GF-D8 (cell line): ENCODE measurements at regions not wholly inside any gene's neighbourhood (a gene's known extent, or its start where the extent isn't known, plus 50 kb on each side); places are given as distances from the start of the nearest gene placed in this dataset.

Source experiments
- DNase-seq: peaks from one replicate; lab custom pipeline; 2025; lab: John Stamatoyannopoulos, UW

DNA sequence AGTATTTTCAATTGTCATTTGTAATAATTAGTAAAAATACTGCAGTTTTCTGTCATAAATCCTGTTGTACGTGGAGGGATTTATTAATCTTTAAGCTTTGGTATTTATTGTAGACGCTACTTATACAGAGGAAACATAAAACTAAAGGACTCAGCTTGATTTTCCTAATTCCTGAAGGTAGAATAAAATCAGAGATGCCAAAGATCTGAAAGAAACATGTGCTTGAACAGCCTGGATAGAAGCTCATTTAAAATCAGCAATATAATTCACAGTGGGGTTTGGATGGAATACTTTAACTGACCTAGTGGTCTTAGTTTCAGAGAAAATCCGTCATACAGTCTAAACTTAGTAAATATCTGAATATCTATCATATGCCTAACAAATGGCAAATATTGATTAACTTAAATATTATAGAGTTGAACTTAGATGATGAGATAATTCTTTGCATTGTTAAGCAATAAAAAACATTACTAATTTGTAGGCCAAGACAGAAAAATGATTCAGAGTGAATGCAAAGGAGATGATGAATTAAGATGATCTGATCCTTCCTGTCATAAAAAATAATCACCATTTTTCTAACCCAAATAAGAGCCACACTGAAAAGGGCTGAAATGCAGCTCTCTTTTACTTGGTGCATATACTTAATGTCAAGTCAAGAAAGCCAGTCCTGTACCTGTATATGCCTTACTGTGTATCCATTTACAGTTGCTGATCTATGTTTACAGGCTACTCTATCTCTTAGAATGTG is 397.1 kb upstream of the DCN start:
- DNase-seq = no peak

- no peak for DNase-seq
These were observed 395.2 kb upstream of the DCN start for GRCh38 chr12:91577586-91578539.

- no peak for DNase-seq
These were observed 393.8 kb upstream of the DCN start for GRCh38 chr12:91576432-91576831.

- no peak for DNase-seq
These were observed 393.0 kb upstream of the DCN start for GRCh38 chr12:91575630-91576029.

DNA sequence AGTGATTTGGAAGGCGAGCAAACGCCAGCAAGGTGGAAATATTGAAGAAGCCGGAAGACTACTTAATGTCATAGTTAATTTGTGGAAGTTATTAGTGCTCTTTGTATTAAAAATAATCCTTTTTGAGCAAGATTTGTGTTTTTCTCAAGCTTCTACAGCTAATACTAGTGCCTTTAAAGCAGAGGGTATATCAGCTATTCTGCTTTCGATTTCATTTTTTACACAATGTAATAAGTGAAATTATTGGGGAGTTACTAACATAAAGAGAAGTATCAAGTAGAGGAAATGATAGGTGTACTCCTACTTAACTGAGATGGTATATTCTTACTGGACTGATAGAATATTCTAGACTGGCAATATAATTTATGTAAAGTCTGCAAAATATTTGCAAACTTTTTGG is 392.4 kb upstream of the DCN start:
- no peak for DNase-seq

- no peak for DNase-seq
These were observed 391.8 kb upstream of the DCN start for GRCh38 chr12:91574391-91574790.

DNA sequence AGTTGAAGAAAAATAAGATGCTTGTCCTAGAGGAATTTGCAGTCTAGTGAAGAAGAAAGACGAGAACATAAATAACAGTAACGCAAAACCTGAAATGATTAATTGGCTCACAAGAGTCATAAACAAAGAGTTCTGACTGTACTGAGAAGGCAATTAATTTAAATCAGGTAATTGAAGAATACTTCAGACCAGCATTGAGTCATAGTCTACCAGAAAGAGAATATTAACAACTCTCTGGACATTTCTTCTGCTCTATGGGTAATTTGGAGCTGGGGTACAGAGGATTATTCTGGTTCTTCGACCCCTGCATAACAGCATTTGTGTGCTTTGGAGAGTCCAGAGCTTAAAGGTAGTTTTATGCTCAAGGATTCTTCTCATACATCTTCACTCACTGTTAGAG is 390.3 kb upstream of the DCN start:
- no peak for DNase-seq

DNA sequence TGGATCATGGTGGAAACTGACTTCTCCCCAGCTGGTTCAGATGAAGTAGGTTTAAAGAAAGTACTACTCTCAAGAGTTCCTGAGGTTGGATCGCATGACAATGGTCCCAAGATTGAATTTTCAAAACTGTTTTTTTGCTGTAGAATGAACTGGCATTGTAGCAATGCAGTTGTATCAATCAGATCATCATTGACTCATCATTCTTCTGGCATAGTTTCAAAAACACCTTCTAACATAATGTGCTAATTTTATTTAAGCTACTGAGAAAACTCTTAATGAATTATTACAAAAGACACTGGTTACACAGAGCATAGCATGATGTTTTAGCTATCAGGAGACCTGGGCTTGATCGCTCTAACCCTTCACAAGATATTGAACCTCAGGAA is 384.5 kb upstream of the DCN start:
- no peak for DNase-seq

DNA sequence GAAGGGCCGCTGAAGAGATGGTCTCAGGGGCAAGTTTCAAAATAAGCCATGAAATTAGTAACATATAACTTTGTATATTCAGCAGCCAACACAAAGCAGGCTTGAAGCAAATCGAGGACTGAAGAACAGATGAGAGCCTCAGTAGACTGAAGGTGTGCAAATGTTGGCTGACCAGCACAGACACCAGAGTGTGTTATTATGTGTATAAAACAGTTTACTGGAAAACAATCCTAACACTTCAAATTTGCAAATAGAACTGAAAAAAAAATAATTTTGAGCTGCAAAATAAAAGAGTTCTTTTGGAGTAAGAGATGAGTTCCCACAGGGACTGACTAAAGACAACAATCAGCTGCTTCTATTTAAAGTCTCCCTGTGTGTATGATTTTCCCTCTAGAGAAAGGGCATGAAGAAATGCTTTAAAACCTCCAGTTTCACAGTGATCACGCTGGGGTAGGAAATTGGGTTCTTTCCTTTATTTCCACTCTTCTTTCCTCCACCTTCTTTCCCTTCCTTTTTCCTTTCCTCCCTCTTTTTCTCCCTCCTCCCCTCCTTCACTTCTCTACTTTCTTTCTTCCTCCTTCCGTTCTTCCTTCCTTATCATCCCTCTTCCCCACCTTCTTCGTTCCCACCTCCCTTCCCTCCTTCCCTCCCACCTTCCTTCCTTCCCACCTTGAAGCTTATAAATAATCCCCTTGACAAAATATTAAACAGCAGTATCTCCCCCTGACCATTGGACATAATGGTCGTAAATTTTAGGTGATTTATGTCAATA is 383.9 kb upstream of the DCN start:
- no peak for DNase-seq

GRCh38 chr12:91565846-91566245 is 383.2 kb upstream of the DCN start:
- DNase-seq = no peak

DNA sequence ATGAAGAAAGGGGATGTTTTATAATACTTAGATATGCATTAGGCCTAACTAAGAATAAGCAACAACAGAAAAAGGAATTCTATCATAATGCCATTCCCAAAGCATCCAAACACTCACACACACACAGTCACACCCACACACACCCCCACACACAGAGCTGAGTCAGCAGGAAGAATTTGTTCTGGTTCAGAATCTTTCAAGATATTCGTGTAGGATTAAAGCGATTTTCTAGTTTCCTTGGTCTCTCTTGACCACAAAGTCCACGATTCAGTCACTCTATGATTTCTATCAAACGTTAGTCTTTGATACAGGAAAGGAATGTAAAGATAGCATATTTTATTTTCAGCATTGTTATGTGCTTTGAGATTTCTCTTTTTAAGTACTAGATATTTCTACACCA is 382.6 kb upstream of the DCN start:
- DNase-seq = no peak

DNA sequence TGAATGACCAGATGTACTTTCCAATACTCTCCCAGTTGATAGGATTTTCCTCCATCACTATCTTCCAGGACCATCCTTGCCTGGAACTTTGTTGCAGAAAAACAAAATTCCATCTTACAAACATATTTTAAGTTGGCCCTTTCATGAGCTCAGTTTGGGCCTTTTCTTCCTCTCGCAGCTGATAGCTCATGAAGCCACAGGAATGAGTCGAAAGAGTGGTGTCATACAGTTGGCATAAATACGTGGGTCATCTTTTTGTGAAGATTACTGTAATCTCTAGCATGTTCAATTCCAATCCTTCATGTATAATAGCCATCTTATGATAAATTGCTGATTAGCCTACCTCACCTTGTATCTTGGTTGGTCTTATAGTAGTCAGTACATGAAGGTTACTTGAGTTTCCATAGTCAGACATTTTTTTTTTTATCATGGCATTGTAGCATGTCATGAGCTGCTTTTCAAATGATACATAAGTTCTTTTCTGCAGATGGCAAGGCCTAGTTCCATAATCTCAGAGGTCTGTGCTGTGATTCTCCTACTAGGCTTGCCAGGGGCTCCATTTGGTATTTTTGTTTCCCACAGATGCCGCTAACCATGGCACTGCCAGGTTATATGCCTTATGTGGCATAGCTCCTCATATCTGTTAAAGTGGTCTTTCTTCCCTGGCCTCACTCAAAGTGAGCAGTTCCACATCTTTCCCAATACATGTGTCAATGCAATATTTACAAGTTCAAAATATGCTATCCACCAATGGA is 380.6 kb upstream of the DCN start:
- DNase-seq = no peak

DNA sequence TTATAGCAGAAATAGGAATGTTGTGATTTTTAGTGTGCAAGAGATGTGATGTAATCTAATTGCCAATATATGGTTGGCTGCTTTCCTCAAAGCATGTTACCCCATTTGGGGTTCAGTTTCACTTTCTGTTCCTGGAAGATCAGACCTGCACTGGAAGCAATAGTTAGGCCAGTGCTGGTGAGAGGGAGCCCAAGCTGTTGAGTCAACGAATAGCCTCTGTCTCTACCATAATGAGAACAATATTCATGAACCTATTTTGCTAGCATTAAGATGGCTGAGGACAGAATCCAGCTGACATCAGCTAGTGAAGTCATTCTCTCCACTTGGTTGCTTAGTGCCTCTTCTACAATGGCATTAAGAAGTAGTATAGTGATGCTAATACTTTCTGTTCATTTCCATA is 379.9 kb upstream of the DCN start:
- no peak for DNase-seq

GRCh38 chr12:91561958-91562325 is 379.3 kb upstream of the DCN start:
- DNase-seq = no peak

- no peak for DNase-seq
These were observed 378.8 kb upstream of the DCN start for GRCh38 chr12:91561301-91561957.

DNA sequence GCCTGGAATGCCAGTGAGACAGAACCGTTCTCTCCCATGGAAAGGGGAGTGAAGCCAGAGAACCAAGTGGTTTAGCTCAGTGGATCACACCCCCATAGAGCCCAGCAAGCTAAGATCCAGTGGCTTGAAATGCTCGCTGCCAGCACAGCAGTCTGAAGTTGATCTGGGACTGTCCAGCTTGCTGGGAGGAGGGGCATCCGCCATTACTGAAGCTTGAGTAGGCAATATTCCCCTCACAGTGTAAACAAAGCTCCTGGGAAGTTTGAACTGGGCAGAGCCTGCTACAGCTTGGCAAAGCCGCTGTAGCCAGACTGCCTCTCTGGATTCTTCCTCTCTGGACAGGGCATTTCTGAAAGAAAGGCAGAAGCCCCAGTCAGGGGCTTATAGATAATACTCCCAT is 374.3 kb upstream of the DCN start:
- DNase-seq = no peak

- no peak for DNase-seq
These were observed 373.1 kb upstream of the DCN start for GRCh38 chr12:91555436-91556415.

- DNase-seq = no peak
These were observed 369.3 kb upstream of the DCN start for GRCh38 chr12:91551927-91552326.

DNA sequence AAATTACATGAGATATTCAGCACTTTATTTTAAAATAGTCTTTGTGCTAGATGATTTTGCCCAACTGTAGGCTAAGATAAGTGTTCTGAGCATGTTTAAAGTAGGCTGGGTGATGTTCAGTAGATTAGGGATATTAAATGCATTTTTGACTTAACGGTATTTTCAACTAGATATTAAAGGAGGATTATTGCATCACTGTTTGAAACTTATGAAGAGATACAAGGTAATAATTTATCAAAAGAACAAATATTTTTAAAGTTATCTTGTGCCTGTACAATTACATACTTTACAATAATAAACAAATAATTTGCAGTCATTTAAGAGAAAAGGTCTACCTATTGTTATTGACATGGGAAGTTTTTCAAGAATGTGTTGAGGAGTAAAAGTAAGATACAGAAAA is 368.6 kb upstream of the DCN start:
- no peak for DNase-seq

GRCh38 chr12:91542666-91543065 is 360.0 kb upstream of the DCN start:
- no peak for DNase-seq
